ENCODE measurements at regions not wholly inside any gene's neighbourhood (a gene's known extent, or its start where the extent isn't known, plus 50 kb on each side); places are given as distances from the start of the nearest gene placed in this dataset.
"Not testable (repeated sequence)": the region's sequence is repeated elsewhere in the genome, so short reads cannot be mapped to it uniquely, and the experiment has no call there.

GRCh38 chr17:21470422-21470821, 94.3 kb downstream of the KCNJ12 start:
- in situ Hi-C loops (cut with HindIII; ENCODE audit: low pct_unique_long_range_greater_than_20kb, low sequenced_read_pairs); DNase-seq (ENCODE audit: low read depth): not testable (repeated sequence)

- in situ Hi-C loops (cut with HindIII; ENCODE audit: low pct_unique_long_range_greater_than_20kb, low sequenced_read_pairs): no loop called here
- no peak for DNase-seq (ENCODE audit: low read depth)
Observed at GRCh38 chr17:21470861-21471260, 94.7 kb downstream of the KCNJ12 start.

GRCh38 chr17:21474815-21475214, 98.7 kb downstream of the KCNJ12 start:
- in situ Hi-C loops (cut with HindIII; ENCODE audit: low pct_unique_long_range_greater_than_20kb, low sequenced_read_pairs): no loop called here
- no peak for DNase-seq (ENCODE audit: low read depth)

- DNase-seq (ENCODE audit: low read depth): no peak
- in situ Hi-C loops (cut with HindIII; ENCODE audit: low pct_unique_long_range_greater_than_20kb, low sequenced_read_pairs): no loop called here
Observed at GRCh38 chr17:21475571-21475970, 99.4 kb downstream of the KCNJ12 start.

GRCh38 chr17:21476867-21477266, 100.7 kb downstream of the KCNJ12 start:
- DNase-seq (ENCODE audit: low read depth): no peak
- in situ Hi-C loops (cut with HindIII; ENCODE audit: low pct_unique_long_range_greater_than_20kb, low sequenced_read_pairs): no loop called here

- in situ Hi-C loops (cut with HindIII; ENCODE audit: low pct_unique_long_range_greater_than_20kb, low sequenced_read_pairs): no loop called here
- no peak for DNase-seq (ENCODE audit: low read depth)
Observed at GRCh38 chr17:21482189-21482865, 106.2 kb downstream of the KCNJ12 start.

- DNase-seq (ENCODE audit: low read depth); in situ Hi-C loops (cut with HindIII; ENCODE audit: low pct_unique_long_range_greater_than_20kb, low sequenced_read_pairs): not testable (repeated sequence)
Observed at GRCh38 chr17:21488043-21488442, 111.9 kb downstream of the KCNJ12 start.

- in situ Hi-C loops (cut with HindIII; ENCODE audit: low pct_unique_long_range_greater_than_20kb, low sequenced_read_pairs): no loop called here
- no peak for DNase-seq (ENCODE audit: low read depth)
Observed at GRCh38 chr17:21493993-21494392, 117.8 kb downstream of the KCNJ12 start.

- no peak for DNase-seq (ENCODE audit: low read depth)
- in situ Hi-C loops (cut with HindIII; ENCODE audit: low pct_unique_long_range_greater_than_20kb, low sequenced_read_pairs): no loop called here
Observed at GRCh38 chr17:21495281-21495680, 119.1 kb downstream of the KCNJ12 start.

- DNase-seq (ENCODE audit: low read depth): no peak
- in situ Hi-C loops (cut with HindIII; ENCODE audit: low pct_unique_long_range_greater_than_20kb, low sequenced_read_pairs): no loop called here
Observed at GRCh38 chr17:21500064-21500463, 123.9 kb downstream of the KCNJ12 start.

GRCh38 chr17:21501927-21502700, 126.0 kb downstream of the KCNJ12 start:
- in situ Hi-C loops (cut with HindIII; ENCODE audit: low pct_unique_long_range_greater_than_20kb, low sequenced_read_pairs); DNase-seq (ENCODE audit: low read depth): not testable (repeated sequence)

- in situ Hi-C loops (cut with HindIII; ENCODE audit: low pct_unique_long_range_greater_than_20kb, low sequenced_read_pairs): no loop called here
- DNase-seq (ENCODE audit: low read depth): no peak
Observed at GRCh38 chr17:21505819-21506815, 130.0 kb downstream of the KCNJ12 start.

GRCh38 chr17:21507806-21508205, 131.6 kb downstream of the KCNJ12 start:
- in situ Hi-C loops (cut with HindIII; ENCODE audit: low pct_unique_long_range_greater_than_20kb, low sequenced_read_pairs): not testable (repeated sequence)

GRCh38 chr17:21508211-21508610, 132.1 kb downstream of the KCNJ12 start:
- DNase-seq (ENCODE audit: low read depth): no peak
- in situ Hi-C loops (cut with HindIII; ENCODE audit: low pct_unique_long_range_greater_than_20kb, low sequenced_read_pairs): no loop called here

More at GRCh38 chr17:21507806-21508205, 131.6 kb downstream of the KCNJ12 start:
- DNase-seq (ENCODE audit: low read depth): not testable (repeated sequence)

GRCh38 chr17:21509356-21509755, 133.2 kb downstream of the KCNJ12 start:
- DNase-seq (ENCODE audit: low read depth); in situ Hi-C loops (cut with HindIII; ENCODE audit: low pct_unique_long_range_greater_than_20kb, low sequenced_read_pairs): not testable (repeated sequence)

- in situ Hi-C loops (cut with HindIII; ENCODE audit: low pct_unique_long_range_greater_than_20kb, low sequenced_read_pairs): no loop called here
- no peak for DNase-seq (ENCODE audit: low read depth)
Observed at GRCh38 chr17:21510686-21511362, 134.7 kb downstream of the KCNJ12 start.

GRCh38 chr17:21511363-21512195, 135.4 kb downstream of the KCNJ12 start:
- in situ Hi-C loops (cut with HindIII; ENCODE audit: low pct_unique_long_range_greater_than_20kb, low sequenced_read_pairs): no loop called here
- peak; percentile 65 for DNase-seq (ENCODE audit: low read depth)
